B cell (primary cell): ENCODE measurements at regions not wholly inside any gene's neighbourhood (a gene's known extent, or its start where the extent isn't known, plus 50 kb on each side); places are given as distances from the start of the nearest gene placed in this dataset.

Experiments used
- ATAC-seq: fragments of 200-7000 bp; cut with Tn5 transposase; one replicate; pipeline ENCODE4 v1.10.0; 2021; ENCODE audit warnings: low read depth, mild to moderate bottlenecking, moderate number of reproducible peaks, moderate library complexity
- CTCF ChIA-PET: fragments of 350-600 bp; sonication (Branson Sonifier 250); formaldehyde crosslinking; loops from one replicate; lab custom pipeline; 2021; ENCODE audit warnings: antibody characterized with exemption, inconsistent platforms; lab: Charles Lee
- POLR2A ChIA-PET: fragments of 350-600 bp; sonication (Branson Sonifier 250); formaldehyde crosslinking; loops from one replicate; lab custom pipeline; 2021; ENCODE audit warnings: antibody characterized with exemption; lab: Charles Lee
- DNase-seq: peaks from one replicate; pipeline ENCODE4 v3.0.0; 2013
- H2AFZ ChIP-seq: 2 replicates; pipeline ENCODE4 v1.6.1; 2012; ENCODE audit warnings: mild to moderate bottlenecking, low read depth, low read length; ENCODE audit not compliant: insufficient read depth, poor library complexity, severe bottlenecking
- H3K27ac ChIP-seq, 2 donors: 1 replicate in 1 of 2; 2 replicates in 1 of 2; pipeline ENCODE4 v1.5.1; 2012 to 2013; ENCODE audit warnings: low read length in 2 of 2, mild to moderate bottlenecking in 2 of 2, moderate library complexity in 1 of 2
- H3K27me3 ChIP-seq, 4 experiments: fragments of 200-600 bp in 1 of 4; sonication (generic) in 1 of 4; replicated peaks in 1 of 4; 1 replicate in 2 of 4; 2 replicates in 2 of 4; pipeline versions ENCODE4 v1.6.1 to v1.7.0; 2013 to 2016; ENCODE audit warnings: low read length in 3 of 4, mild to moderate bottlenecking in 2 of 4, mixed read lengths in 1 of 4, moderate library complexity in 1 of 4; ENCODE audit not compliant: insufficient read depth in 4 of 4, control insufficient read depth in 3 of 4; ENCODE audit errors: control extremely low read depth in 1 of 4
- H3K36me3 ChIP-seq, 2 experiments: replicated peaks in 1 of 2; 1 replicate in 1 of 2; 2 replicates in 1 of 2; pipeline versions ENCODE4 v1.6.1 to v1.7.1; 2013; ENCODE audit warnings: low read length in 1 of 2; ENCODE audit not compliant: insufficient read depth in 2 of 2, control insufficient read depth in 1 of 2; ENCODE audit errors: control extremely low read depth in 1 of 2, extremely low read depth in 1 of 2
- H3K4me1 ChIP-seq, 2 donors: fragments of 200-600 bp in 1 of 2; sonication (generic) in 1 of 2; 1 replicate in 1 of 2; 2 replicates in 1 of 2; pipeline versions ENCODE4 v1.5.1 to v1.6.1; 2013 to 2017; ENCODE audit warnings: low read length in 2 of 2; ENCODE audit not compliant: control insufficient read depth in 2 of 2, insufficient read depth in 2 of 2
- H3K4me2 ChIP-seq: replicated peaks from 2 replicates; pipeline ENCODE3; 2012; ENCODE audit warnings: mild to moderate bottlenecking, low read depth, low read length; ENCODE audit not compliant: poor library complexity, severe bottlenecking
- H3K4me3 ChIP-seq, 5 experiments: fragments of 200-600 bp in 1 of 5; sonication (generic) in 1 of 5; 1 replicate in 3 of 5; 2 replicates in 2 of 5; pipeline versions ENCODE4 v1.5.1 to v1.7.0; 2011 to 2016; ENCODE audit warnings: low read length in 4 of 5, mild to moderate bottlenecking in 4 of 5, low read depth in 2 of 5, control low read depth in 1 of 5, moderate library complexity in 1 of 5; ENCODE audit not compliant: insufficient read depth in 1 of 5; ENCODE audit errors: control extremely low read depth in 1 of 5, extremely low read depth in 1 of 5
- H3K79me2 ChIP-seq: fragments of 200-600 bp; sonication (generic); one replicate; pipeline ENCODE4 v1.6.0; 2016; ENCODE audit warnings: low read length; ENCODE audit not compliant: control insufficient read depth, insufficient read depth
- H3K9ac ChIP-seq: fragments of 200-600 bp; sonication (generic); 2 replicates; pipeline ENCODE4 v1.6.1; 2017; ENCODE audit warnings: mild to moderate bottlenecking, low read length, moderate library complexity
- H3K9me3 ChIP-seq, 3 donors: one replicate each; pipeline versions ENCODE4 v1.6.1 to v1.7.1; 2013; ENCODE audit warnings: low read length in 2 of 3; ENCODE audit not compliant: control insufficient read depth in 2 of 3, insufficient read depth in 1 of 3; ENCODE audit errors: control extremely low read depth in 1 of 3
- H4K20me1 ChIP-seq: 2 replicates; pipeline ENCODE4 v1.6.0; 2012; ENCODE audit warnings: mild to moderate bottlenecking, low read length; ENCODE audit not compliant: insufficient read depth, control insufficient read depth, poor library complexity, severe bottlenecking
- H3K27ac Mint-ChIP-seq: one replicate; pipeline ENCODE4 v1.8.0; 2021; ENCODE audit warnings: mixed read lengths
- H3K27me3 Mint-ChIP-seq: one replicate; pipeline ENCODE4 v1.8.0; 2021; ENCODE audit warnings: mixed read lengths
- H3K4me1 Mint-ChIP-seq: one replicate; pipeline ENCODE4 v1.8.0; 2021; ENCODE audit warnings: mixed read lengths
- H3K4me3 Mint-ChIP-seq: one replicate; pipeline ENCODE4 v1.8.0; 2021; ENCODE audit warnings: mixed read lengths
- H3K9me3 Mint-ChIP-seq: one replicate; pipeline ENCODE4 v1.8.0; 2022; ENCODE audit warnings: mixed read lengths; ENCODE audit not compliant: insufficient read depth
- EZH2 ChIP-seq: IDR thresholded peaks from 2 replicates; pipeline ENCODE4 v1.6.1; 2012; ENCODE audit warnings: borderline replicate concordance, low read depth, mild to moderate bottlenecking, moderate library complexity, low read length; ENCODE audit not compliant: insufficient read depth, poor library complexity, severe bottlenecking
- WGBS: methylation state at CpG from one replicate; pipeline ENCODE4 v1.1.5; 2013; ENCODE audit warnings: missing lambda C conversion rate; ENCODE audit not compliant: insufficient coverage; 5-methylcytosine and 5-hydroxymethylcytosine counted together
- intact Hi-C: fragments of 100-400 bp; cut with micrococcal nuclease; formaldehyde crosslinking; loops from one replicate; pipeline ENCODE4 v1.10.0; 2022
- TF ChIP-seq, protein P1 (sequence below): fragments of 200-600 bp; IDR thresholded peaks from one replicate; pipeline ENCODE4 v1.8.0; 2022; ENCODE audit warnings: antibody characterized with exemption, mild to moderate bottlenecking

DNA sequence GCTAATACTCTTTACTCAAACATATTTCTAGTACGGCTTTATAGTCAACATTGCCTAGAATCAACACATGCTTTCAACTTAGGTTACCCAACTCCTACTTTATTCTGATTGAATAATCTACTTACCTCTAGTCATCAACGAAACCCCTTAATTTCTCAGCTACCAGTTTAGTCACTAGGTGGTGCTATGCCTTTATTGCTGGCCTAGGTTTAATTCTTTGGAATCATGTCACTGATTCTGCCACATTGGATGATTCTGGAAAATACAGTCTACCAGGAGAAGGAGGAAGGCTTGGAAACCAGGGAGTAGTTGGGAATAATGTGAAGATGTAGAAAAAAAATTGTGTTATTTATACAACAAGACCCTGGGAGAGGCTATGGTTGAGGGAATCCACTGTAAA, 167.7 kb downstream of the DCAF12L2 start:
- Histone ChIP-seq H3K79me2 (no peaks in the 10 kb centered on the region), H3K4me2 (no peak overlapping the region), H3K36me3 (no peaks in the 10 kb centered on the region), H3K4me1 (no peaks in the 10 kb centered on the region), H3K4me3 (no peak overlapping the region), H3K9ac (no peak overlapping the region), H3K27ac (no peak overlapping the region), H4K20me1 (no peaks in the 10 kb centered on the region), H3K27me3 (no peaks in the 10 kb centered on the region), H3K9me3 (no peaks in the 10 kb centered on the region), H2AFZ (no peak overlapping the region)
- no peak for TF ChIP-seq EZH2
- TF ChIP-seq, protein P1, sequence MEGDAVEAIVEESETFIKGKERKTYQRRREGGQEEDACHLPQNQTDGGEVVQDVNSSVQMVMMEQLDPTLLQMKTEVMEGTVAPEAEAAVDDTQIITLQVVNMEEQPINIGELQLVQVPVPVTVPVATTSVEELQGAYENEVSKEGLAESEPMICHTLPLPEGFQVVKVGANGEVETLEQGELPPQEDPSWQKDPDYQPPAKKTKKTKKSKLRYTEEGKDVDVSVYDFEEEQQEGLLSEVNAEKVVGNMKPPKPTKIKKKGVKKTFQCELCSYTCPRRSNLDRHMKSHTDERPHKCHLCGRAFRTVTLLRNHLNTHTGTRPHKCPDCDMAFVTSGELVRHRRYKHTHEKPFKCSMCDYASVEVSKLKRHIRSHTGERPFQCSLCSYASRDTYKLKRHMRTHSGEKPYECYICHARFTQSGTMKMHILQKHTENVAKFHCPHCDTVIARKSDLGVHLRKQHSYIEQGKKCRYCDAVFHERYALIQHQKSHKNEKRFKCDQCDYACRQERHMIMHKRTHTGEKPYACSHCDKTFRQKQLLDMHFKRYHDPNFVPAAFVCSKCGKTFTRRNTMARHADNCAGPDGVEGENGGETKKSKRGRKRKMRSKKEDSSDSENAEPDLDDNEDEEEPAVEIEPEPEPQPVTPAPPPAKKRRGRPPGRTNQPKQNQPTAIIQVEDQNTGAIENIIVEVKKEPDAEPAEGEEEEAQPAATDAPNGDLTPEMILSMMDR: no peak
- no peak for ATAC-seq
- no peaks in the 10 kb centered on the region for H3K4me1 Mint-ChIP-seq
- POLR2A ChIA-PET: no interaction called here
- H3K9me3 Mint-ChIP-seq: no peaks in the 10 kb centered on the region
- CTCF ChIA-PET: no interaction called here
- intact Hi-C loops: no loop called here
- DNase-seq: no peak
- no CpG with 5 or more reads among the region's 2 CpGs for WGBS
- no peak overlapping the region for H3K4me3 Mint-ChIP-seq
- H3K27ac Mint-ChIP-seq: no peak overlapping the region
- no peaks in the 10 kb centered on the region for H3K27me3 Mint-ChIP-seq

DNA sequence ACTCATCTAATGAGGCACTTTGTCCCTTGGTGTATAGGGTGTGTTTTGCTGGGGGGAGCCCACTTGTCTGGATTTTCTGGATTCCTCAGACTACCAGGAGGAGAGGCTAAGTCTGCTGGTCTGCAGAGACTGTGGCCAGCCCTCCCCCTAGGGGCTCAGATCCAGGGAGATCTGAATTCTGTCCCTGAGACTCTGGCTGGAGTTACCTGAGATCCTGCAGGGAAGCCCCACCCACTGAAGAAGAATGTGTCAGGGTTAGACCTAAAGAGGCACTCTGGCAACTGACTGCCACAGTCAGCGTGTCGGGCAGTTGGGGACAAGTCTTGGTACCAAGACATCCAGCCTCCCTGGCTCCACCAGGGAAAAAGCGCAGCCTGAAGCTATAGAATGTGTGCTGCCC, 138.9 kb downstream of the DCAF12L2 start:
- 90% methylated on average over 3 of the region's 3 CpGs for WGBS
- Histone ChIP-seq H3K9me3 (peaks cover 0 to 5% (median 0%) of the 10 kb centered on the region in 3 donors), H3K4me3 (no peak overlapping the region), H3K9ac (no peak overlapping the region), H3K4me2 (no peak overlapping the region), H4K20me1 (no peaks in the 10 kb centered on the region), H3K36me3 (no peaks in the 10 kb centered on the region), H3K79me2 (no peaks in the 10 kb centered on the region), H3K27me3 (no peaks in the 10 kb centered on the region), H3K4me1 (no peaks in the 10 kb centered on the region), H2AFZ (no peak overlapping the region), H3K27ac (no peak overlapping the region)
- Mint-ChIP-seq H3K27ac (no peak overlapping the region), H3K4me1 (no peaks in the 10 kb centered on the region), H3K9me3 (no peaks in the 10 kb centered on the region), H3K27me3 (no peaks in the 10 kb centered on the region), H3K4me3 (no peak overlapping the region)
- TF ChIP-seq EZH2: no peak
- TF ChIP-seq, protein P1: no peak
- ChIA-PET CTCF (no interaction called here), POLR2A (no interaction called here)
- DNase-seq: no peak
- no peak for ATAC-seq
- intact Hi-C loops: no loop called here
